ENCODE measurements at regions not wholly inside any gene's neighbourhood (a gene's known extent, or its start where the extent isn't known, plus 50 kb on each side); places are given as distances from the start of the nearest gene placed in this dataset.
"Not testable (repeated sequence)": the region's sequence is repeated elsewhere in the genome, so short reads cannot be mapped to it uniquely, and the experiment has no call there.

- H4K20me1 ChIP-seq (replicated peaks; ENCODE audit: control insufficient read depth, extremely low read depth, insufficient read depth, low read length); H2AFZ ChIP-seq (ENCODE audit: low read depth, low read length); H3K4me3 ChIP-seq (replicated peaks in 1 of 3; ENCODE audit: insufficient read depth in 1 of 3, low read depth in 1 of 3, low read length in 3 of 3); DNase-seq (ENCODE audit: low read depth, low spot score); H3K9me1 ChIP-seq (replicated peaks; ENCODE audit: control insufficient read depth, extremely low read depth, insufficient read depth, low read length); intact Hi-C loops (cut with micrococcal nuclease); H3K36me3 ChIP-seq (ENCODE audit: control insufficient read depth in 2 of 2, extremely low read depth in 1 of 2, insufficient read depth in 2 of 2, low read length in 2 of 2); POLR2A ChIA-PET; BruUV-seq (replicated peaks); dilution Hi-C loops (cut with MboI; ENCODE audit: extremely low pct_ligation_motif_present, low sequenced_read_pairs); H3K9me3 ChIP-seq (replicated peaks; ENCODE audit: control insufficient read depth, insufficient read depth, low read length); H3K4me1 ChIP-seq (ENCODE audit: control insufficient read depth, extremely low read depth, insufficient read depth, low read length); H3K9ac ChIP-seq (replicated peaks; ENCODE audit: extremely low read depth, insufficient read depth, low read length); FAIRE-seq; CTCF ChIA-PET; H3K79me2 ChIP-seq (ENCODE audit: control insufficient read depth, insufficient read depth, low read length); H3K4me2 ChIP-seq (ENCODE audit: insufficient read depth, low read length); H3K27me3 ChIP-seq (ENCODE audit: control insufficient read depth in 2 of 2, insufficient read depth in 2 of 2, low read length in 2 of 2); H3K27ac ChIP-seq (ENCODE audit: insufficient read depth, low read depth, low read length): not testable (repeated sequence)
Measured at GRCh38 chr11:71745656-71746055, 87.3 kb upstream of the DEFB108B start.

DNA sequence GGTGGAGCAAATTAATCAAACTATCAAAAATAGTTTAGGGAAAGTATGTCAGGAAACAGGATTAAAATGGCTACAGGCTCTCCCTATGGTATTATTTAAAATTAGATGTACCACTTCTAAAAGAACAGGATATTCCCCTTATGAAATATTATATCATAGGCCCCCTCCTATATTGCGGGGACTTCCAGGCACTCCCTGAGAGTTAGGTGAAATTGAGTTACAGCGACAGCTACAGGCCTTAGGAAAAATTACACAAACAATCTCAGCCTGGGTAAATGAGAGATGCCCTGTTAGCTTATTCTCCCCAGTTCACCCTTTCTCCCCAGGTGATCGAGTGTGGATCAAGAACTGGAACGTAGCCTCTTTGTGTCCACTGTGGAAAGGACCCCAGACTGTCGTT lies 86.7 kb upstream of the DEFB108B start:
- H3K4me3 ChIP-seq (replicated peaks in 1 of 3; ENCODE audit: insufficient read depth in 1 of 3, low read depth in 1 of 3, low read length in 3 of 3); H3K4me1 ChIP-seq (ENCODE audit: control insufficient read depth, extremely low read depth, insufficient read depth, low read length); BruUV-seq (replicated peaks); H4K20me1 ChIP-seq (replicated peaks; ENCODE audit: control insufficient read depth, extremely low read depth, insufficient read depth, low read length); intact Hi-C loops (cut with micrococcal nuclease); POLR2A ChIA-PET; CTCF ChIA-PET; H3K36me3 ChIP-seq (ENCODE audit: control insufficient read depth in 2 of 2, extremely low read depth in 1 of 2, insufficient read depth in 2 of 2, low read length in 2 of 2); H3K9ac ChIP-seq (replicated peaks; ENCODE audit: extremely low read depth, insufficient read depth, low read length); H3K4me2 ChIP-seq (ENCODE audit: insufficient read depth, low read length); DNase-seq (ENCODE audit: low read depth, low spot score); H3K79me2 ChIP-seq (ENCODE audit: control insufficient read depth, insufficient read depth, low read length); H3K27me3 ChIP-seq (ENCODE audit: control insufficient read depth in 2 of 2, insufficient read depth in 2 of 2, low read length in 2 of 2); H2AFZ ChIP-seq (ENCODE audit: low read depth, low read length); H3K27ac ChIP-seq (ENCODE audit: insufficient read depth, low read depth, low read length); dilution Hi-C loops (cut with MboI; ENCODE audit: extremely low pct_ligation_motif_present, low sequenced_read_pairs); H3K9me3 ChIP-seq (replicated peaks; ENCODE audit: control insufficient read depth, insufficient read depth, low read length); H3K9me1 ChIP-seq (replicated peaks; ENCODE audit: control insufficient read depth, extremely low read depth, insufficient read depth, low read length); FAIRE-seq: not testable (repeated sequence)

- H3K4me1 ChIP-seq (ENCODE audit: control insufficient read depth, extremely low read depth, insufficient read depth, low read length); FAIRE-seq; H4K20me1 ChIP-seq (replicated peaks; ENCODE audit: control insufficient read depth, extremely low read depth, insufficient read depth, low read length); H3K79me2 ChIP-seq (ENCODE audit: control insufficient read depth, insufficient read depth, low read length); CTCF ChIA-PET; H3K4me3 ChIP-seq (replicated peaks in 1 of 3; ENCODE audit: insufficient read depth in 1 of 3, low read depth in 1 of 3, low read length in 3 of 3); H2AFZ ChIP-seq (ENCODE audit: low read depth, low read length); H3K4me2 ChIP-seq (ENCODE audit: insufficient read depth, low read length); H3K9me1 ChIP-seq (replicated peaks; ENCODE audit: control insufficient read depth, extremely low read depth, insufficient read depth, low read length); POLR2A ChIA-PET; H3K9me3 ChIP-seq (replicated peaks; ENCODE audit: control insufficient read depth, insufficient read depth, low read length); dilution Hi-C loops (cut with MboI; ENCODE audit: extremely low pct_ligation_motif_present, low sequenced_read_pairs); intact Hi-C loops (cut with micrococcal nuclease); H3K36me3 ChIP-seq (ENCODE audit: control insufficient read depth in 2 of 2, extremely low read depth in 1 of 2, insufficient read depth in 2 of 2, low read length in 2 of 2); H3K27ac ChIP-seq (ENCODE audit: insufficient read depth, low read depth, low read length); H3K9ac ChIP-seq (replicated peaks; ENCODE audit: extremely low read depth, insufficient read depth, low read length); BruUV-seq (replicated peaks); H3K27me3 ChIP-seq (ENCODE audit: control insufficient read depth in 2 of 2, insufficient read depth in 2 of 2, low read length in 2 of 2): not testable (repeated sequence)
- DNase-seq (ENCODE audit: low read depth, low spot score), result peak; percentile 21
Measured at GRCh38 chr11:71748965-71749620, 83.9 kb upstream of the DEFB108B start.

DNA sequence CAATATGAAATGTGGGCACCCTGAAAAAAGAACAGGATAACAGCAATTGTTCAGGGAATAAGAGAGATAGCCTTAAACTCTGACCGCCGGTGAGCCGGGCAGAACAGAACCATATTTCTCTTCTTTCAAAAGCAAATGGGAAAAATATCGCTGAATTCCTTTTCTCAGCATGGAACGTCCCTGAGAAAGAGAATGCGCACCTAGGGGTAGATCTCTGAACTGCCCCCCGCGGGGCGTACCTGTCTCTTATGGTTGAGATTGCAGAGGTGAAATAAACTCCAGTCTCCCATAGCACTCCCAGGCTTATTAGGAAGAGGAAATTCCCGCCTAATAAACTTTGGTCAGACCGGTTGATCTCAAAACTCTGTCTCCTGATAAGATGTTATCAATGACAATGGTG lies 82.1 kb upstream of the DEFB108B start:
- H3K9me3 ChIP-seq (replicated peaks; ENCODE audit: control insufficient read depth, insufficient read depth, low read length); H3K9me1 ChIP-seq (replicated peaks; ENCODE audit: control insufficient read depth, extremely low read depth, insufficient read depth, low read length); H3K4me1 ChIP-seq (ENCODE audit: control insufficient read depth, extremely low read depth, insufficient read depth, low read length); BruUV-seq (replicated peaks); H3K27me3 ChIP-seq (ENCODE audit: control insufficient read depth in 2 of 2, insufficient read depth in 2 of 2, low read length in 2 of 2); H3K79me2 ChIP-seq (ENCODE audit: control insufficient read depth, insufficient read depth, low read length); FAIRE-seq; H3K27ac ChIP-seq (ENCODE audit: insufficient read depth, low read depth, low read length); POLR2A ChIA-PET; H2AFZ ChIP-seq (ENCODE audit: low read depth, low read length); H3K4me3 ChIP-seq (replicated peaks in 1 of 3; ENCODE audit: insufficient read depth in 1 of 3, low read depth in 1 of 3, low read length in 3 of 3); CTCF ChIA-PET; dilution Hi-C loops (cut with MboI; ENCODE audit: extremely low pct_ligation_motif_present, low sequenced_read_pairs); H3K4me2 ChIP-seq (ENCODE audit: insufficient read depth, low read length); intact Hi-C loops (cut with micrococcal nuclease); H4K20me1 ChIP-seq (replicated peaks; ENCODE audit: control insufficient read depth, extremely low read depth, insufficient read depth, low read length); H3K9ac ChIP-seq (replicated peaks; ENCODE audit: extremely low read depth, insufficient read depth, low read length); DNase-seq (ENCODE audit: low read depth, low spot score); H3K36me3 ChIP-seq (ENCODE audit: control insufficient read depth in 2 of 2, extremely low read depth in 1 of 2, insufficient read depth in 2 of 2, low read length in 2 of 2): not testable (repeated sequence)

All from endothelial cell of umbilical vein (primary cell).